ENCODE measurements at regions not wholly inside any gene's neighbourhood (a gene's known extent, or its start where the extent isn't known, plus 50 kb on each side); places are given as distances from the start of the nearest gene placed in this dataset.

- WGBS, 2 donors, result 71 to 75% methylated on average over 9 of the region's 9 CpGs
These were observed 158.4 kb upstream of the ADARB2 start for GRCh38 chr10:1895691-1896090.

DNA sequence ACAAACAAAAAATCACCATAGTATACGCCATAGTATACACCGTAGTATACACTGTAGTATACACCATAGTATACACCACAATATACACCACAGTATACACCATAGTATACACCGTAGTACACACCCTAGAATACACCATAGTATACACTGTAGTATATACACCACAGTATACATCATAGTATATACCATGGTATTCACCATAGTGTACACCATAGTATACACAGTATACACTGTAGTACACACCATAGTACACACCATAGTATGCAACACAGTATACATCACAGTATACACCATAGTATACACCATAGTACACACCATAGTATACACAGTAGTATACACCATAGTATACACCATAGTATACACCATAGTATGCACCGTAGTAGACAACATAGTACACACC lies 157.6 kb upstream of the ADARB2 start:
- H3K4me1 ChIP-seq, result no peaks in the 10 kb centered on the region
- H3K36me3 ChIP-seq, result no peaks in the 10 kb centered on the region
- H3K27ac ChIP-seq, result no peak overlapping the region
- no peak for DNase-seq
- no peaks in the 10 kb centered on the region for H3K9me3 ChIP-seq
- no peaks in the 10 kb centered on the region for H3K27me3 ChIP-seq
- intact Hi-C loops (cut with DNase I), result no loop called here
- 94% methylated on average over 4 of the region's 4 CpGs for WGBS, 2 donors
- no peak for TF ChIP-seq CTCF (IDR thresholded peaks at IDR 0.05)
- no peak for TF ChIP-seq EP300 (IDR thresholded peaks at IDR 0.05)
- TF ChIP-seq POLR2AphosphoS5 (IDR thresholded peaks at IDR 0.05), result no peak
- no peak for TF ChIP-seq POLR2A (IDR thresholded peaks at IDR 0.05)
- H3K4me3 ChIP-seq, result no peak overlapping the region

More at GRCh38 chr10:1895691-1896090, 158.4 kb upstream of the ADARB2 start:
- no peak overlapping the region for H3K27ac ChIP-seq
- intact Hi-C loops (cut with DNase I), result no loop called here
- H3K4me1 ChIP-seq, result no peaks in the 10 kb centered on the region
- H3K36me3 ChIP-seq, result no peaks in the 10 kb centered on the region
- no peak for TF ChIP-seq EP300 (IDR thresholded peaks at IDR 0.05)
- no peaks in the 10 kb centered on the region for H3K9me3 ChIP-seq
- no peaks in the 10 kb centered on the region for H3K27me3 ChIP-seq
- no peak overlapping the region for H3K4me3 ChIP-seq
- no peak for DNase-seq

- Histone ChIP-seq H3K36me3 (no peaks in the 10 kb centered on the region), H3K27me3 (no peaks in the 10 kb centered on the region), H3K9me3 (no peaks in the 10 kb centered on the region), H3K4me1 (no peaks in the 10 kb centered on the region), H3K27ac (no peak overlapping the region), H3K4me3 (no peak overlapping the region)
- WGBS, 2 donors, result 75 to 81% methylated on average over 9 of the region's 9 CpGs
- TF ChIP-seq POLR2A (IDR thresholded peaks at IDR 0.05) (no peak), POLR2AphosphoS5 (IDR thresholded peaks at IDR 0.05) (no peak), EP300 (IDR thresholded peaks at IDR 0.05) (no peak), CTCF (IDR thresholded peaks at IDR 0.05) (no peak)
- DNase-seq, result no peak
- intact Hi-C loops (cut with DNase I), result no loop called here
These were observed 156.6 kb upstream of the ADARB2 start for GRCh38 chr10:1893941-1894340.

DNA sequence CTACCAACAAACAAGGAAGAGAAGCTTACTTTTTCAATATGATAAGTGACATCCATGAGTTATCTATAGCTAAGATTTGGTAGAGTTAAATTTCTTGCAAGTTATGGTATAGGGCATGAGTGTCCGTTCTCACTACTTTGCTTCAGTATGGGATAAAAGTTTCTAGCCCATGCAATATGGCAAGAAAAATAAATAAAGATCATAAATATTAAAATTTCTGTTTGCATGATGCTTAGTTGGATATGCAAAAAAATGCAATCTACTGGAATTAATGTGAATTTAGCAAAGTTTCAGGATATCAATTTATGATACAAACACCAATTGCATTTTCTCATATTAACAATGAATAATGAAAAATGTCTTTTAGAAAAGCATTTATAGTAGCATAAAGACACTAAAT lies 148.7 kb upstream of the ADARB2 start:
- intact Hi-C loops (cut with DNase I), result no loop called here
- Histone ChIP-seq H3K9me3 (peaks cover 0 to 2% (median 0%) of the 10 kb centered on the region in 4 donors), H3K27ac (no peak overlapping the region), H3K27me3 (no peaks in the 10 kb centered on the region), H3K36me3 (no peaks in the 10 kb centered on the region), H3K4me1 (no peaks in the 10 kb centered on the region), H3K4me3 (no peak overlapping the region)
- WGBS, 2 donors, result 89 to 90% methylated on average over 1 of the region's 1 CpG
- TF ChIP-seq POLR2A (IDR thresholded peaks at IDR 0.05) (no peak), EP300 (IDR thresholded peaks at IDR 0.05) (no peak)
- DNase-seq, result no peak

GRCh38 chr10:1882728-1883127 lies 145.4 kb upstream of the ADARB2 start:
- Histone ChIP-seq H3K4me3 (no peak overlapping the region), H3K9me3 (no peaks in the 10 kb centered on the region), H3K27me3 (no peaks in the 10 kb centered on the region), H3K36me3 (no peaks in the 10 kb centered on the region), H3K27ac (no peak overlapping the region), H3K4me1 (no peaks in the 10 kb centered on the region)
- intact Hi-C loops (cut with DNase I), result no loop called here
- TF ChIP-seq POLR2A (IDR thresholded peaks at IDR 0.05) (no peak), POLR2AphosphoS5 (IDR thresholded peaks at IDR 0.05) (no peak), EP300 (IDR thresholded peaks at IDR 0.05) (no peak), CTCF (IDR thresholded peaks at IDR 0.05) (no peak)
- 68 to 74% methylated on average over 4 of the region's 4 CpGs for WGBS, 2 donors
- no peak for DNase-seq

DNA sequence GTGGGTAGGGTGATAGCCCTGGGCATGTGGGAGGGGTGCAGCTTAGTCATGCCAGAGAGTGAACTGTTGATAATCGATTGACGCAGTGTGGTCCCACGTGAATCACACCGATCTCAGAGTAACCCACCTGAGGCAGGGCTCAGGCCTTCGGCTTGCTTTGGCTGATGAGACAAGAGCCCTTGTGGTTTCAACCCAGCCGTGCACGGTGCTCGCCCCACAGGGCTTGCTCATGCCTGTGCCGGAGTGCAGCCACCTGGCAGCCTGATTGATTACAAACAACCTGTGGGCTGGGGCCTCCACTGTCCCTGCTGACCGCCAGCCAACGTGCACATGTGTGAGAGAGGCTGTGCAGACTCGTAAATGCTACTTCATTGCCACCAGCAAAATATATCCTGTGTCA lies 144.9 kb upstream of the ADARB2 start:
- Histone ChIP-seq H3K9me3 (no peaks in the 10 kb centered on the region), H3K36me3 (no peaks in the 10 kb centered on the region), H3K27me3 (no peaks in the 10 kb centered on the region), H3K4me1 (no peaks in the 10 kb centered on the region), H3K27ac (no peak overlapping the region), H3K4me3 (no peak overlapping the region)
- no peak for DNase-seq
- 80 to 81% methylated on average over 12 of the region's 12 CpGs for WGBS, 2 donors
- intact Hi-C loops (cut with DNase I), result no loop called here
- no peak for TF ChIP-seq CTCF (IDR thresholded peaks at IDR 0.05)
- TF ChIP-seq POLR2AphosphoS5 (IDR thresholded peaks at IDR 0.05), result no peak
- no peak for TF ChIP-seq EP300 (IDR thresholded peaks at IDR 0.05)
- no peak for TF ChIP-seq POLR2A (IDR thresholded peaks at IDR 0.05)

Data from sigmoid colon (tissue), 6 donors.